HL-60 (cell line): ENCODE measurements at regions not wholly inside any gene's neighbourhood (a gene's known extent, or its start where the extent isn't known, plus 50 kb on each side); places are given as distances from the start of the nearest gene placed in this dataset.

ENCODE experiments used
- GABPA ChIP-seq: IDR thresholded peaks from 2 replicates; pipeline ENCODE4 v1.6.1; 2012; ENCODE audit warnings: low read depth
- POLR2AphosphoS5 ChIP-seq: IDR thresholded peaks from 2 replicates; pipeline ENCODE4 v1.6.1; 2012; ENCODE audit warnings: low read depth
- SPI1 ChIP-seq: IDR thresholded peaks from 2 replicates; pipeline ENCODE4 v1.6.1; 2012; ENCODE audit warnings: low read depth, mild to moderate bottlenecking, borderline replicate concordance
- TF ChIP-seq, protein P1 (sequence below): IDR thresholded peaks from 2 replicates; pipeline ENCODE4 v1.6.1; 2012; ENCODE audit warnings: low read depth; ENCODE audit not compliant: insufficient replicate concordance
- TF ChIP-seq, protein P2 (sequence below): IDR thresholded peaks from one replicate; pipeline ENCODE4 v1.5.1; 2011; ENCODE audit warnings: low read length, control low read depth, inconsistent platforms; ENCODE audit not compliant: insufficient read depth

DNA sequence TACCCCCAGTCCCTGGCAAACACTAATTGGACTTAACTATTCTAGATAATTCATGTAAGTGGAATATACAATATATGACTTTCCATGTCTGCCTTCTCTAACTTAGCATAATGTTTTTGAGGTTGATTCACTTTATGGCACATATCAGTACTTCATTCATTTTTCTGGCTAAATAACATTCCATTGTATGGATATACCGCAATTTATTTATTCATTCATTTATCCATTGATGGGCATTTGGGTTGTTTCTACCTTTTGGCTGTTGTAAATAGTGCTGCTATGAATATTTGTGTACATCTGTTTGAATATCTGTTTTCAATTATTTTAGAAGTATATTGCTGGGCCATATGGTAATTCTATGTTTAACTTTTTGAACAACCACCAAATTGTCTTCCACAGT is 616.3 kb downstream of the UTRN start:
- TF ChIP-seq, protein P1, sequence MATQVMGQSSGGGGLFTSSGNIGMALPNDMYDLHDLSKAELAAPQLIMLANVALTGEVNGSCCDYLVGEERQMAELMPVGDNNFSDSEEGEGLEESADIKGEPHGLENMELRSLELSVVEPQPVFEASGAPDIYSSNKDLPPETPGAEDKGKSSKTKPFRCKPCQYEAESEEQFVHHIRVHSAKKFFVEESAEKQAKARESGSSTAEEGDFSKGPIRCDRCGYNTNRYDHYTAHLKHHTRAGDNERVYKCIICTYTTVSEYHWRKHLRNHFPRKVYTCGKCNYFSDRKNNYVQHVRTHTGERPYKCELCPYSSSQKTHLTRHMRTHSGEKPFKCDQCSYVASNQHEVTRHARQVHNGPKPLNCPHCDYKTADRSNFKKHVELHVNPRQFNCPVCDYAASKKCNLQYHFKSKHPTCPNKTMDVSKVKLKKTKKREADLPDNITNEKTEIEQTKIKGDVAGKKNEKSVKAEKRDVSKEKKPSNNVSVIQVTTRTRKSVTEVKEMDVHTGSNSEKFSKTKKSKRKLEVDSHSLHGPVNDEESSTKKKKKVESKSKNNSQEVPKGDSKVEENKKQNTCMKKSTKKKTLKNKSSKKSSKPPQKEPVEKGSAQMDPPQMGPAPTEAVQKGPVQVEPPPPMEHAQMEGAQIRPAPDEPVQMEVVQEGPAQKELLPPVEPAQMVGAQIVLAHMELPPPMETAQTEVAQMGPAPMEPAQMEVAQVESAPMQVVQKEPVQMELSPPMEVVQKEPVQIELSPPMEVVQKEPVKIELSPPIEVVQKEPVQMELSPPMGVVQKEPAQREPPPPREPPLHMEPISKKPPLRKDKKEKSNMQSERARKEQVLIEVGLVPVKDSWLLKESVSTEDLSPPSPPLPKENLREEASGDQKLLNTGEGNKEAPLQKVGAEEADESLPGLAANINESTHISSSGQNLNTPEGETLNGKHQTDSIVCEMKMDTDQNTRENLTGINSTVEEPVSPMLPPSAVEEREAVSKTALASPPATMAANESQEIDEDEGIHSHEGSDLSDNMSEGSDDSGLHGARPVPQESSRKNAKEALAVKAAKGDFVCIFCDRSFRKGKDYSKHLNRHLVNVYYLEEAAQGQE, result no peak
- TF ChIP-seq GABPA (no peak), POLR2AphosphoS5 (no peak), SPI1 (no peak)
- TF ChIP-seq, protein P2, sequence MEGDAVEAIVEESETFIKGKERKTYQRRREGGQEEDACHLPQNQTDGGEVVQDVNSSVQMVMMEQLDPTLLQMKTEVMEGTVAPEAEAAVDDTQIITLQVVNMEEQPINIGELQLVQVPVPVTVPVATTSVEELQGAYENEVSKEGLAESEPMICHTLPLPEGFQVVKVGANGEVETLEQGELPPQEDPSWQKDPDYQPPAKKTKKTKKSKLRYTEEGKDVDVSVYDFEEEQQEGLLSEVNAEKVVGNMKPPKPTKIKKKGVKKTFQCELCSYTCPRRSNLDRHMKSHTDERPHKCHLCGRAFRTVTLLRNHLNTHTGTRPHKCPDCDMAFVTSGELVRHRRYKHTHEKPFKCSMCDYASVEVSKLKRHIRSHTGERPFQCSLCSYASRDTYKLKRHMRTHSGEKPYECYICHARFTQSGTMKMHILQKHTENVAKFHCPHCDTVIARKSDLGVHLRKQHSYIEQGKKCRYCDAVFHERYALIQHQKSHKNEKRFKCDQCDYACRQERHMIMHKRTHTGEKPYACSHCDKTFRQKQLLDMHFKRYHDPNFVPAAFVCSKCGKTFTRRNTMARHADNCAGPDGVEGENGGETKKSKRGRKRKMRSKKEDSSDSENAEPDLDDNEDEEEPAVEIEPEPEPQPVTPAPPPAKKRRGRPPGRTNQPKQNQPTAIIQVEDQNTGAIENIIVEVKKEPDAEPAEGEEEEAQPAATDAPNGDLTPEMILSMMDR, result no peak
